Transverse colon (tissue), 4 donors: ENCODE measurements at regions not wholly inside any gene's neighbourhood (a gene's known extent, or its start where the extent isn't known, plus 50 kb on each side); places are given as distances from the start of the nearest gene placed in this dataset.

Experiments used
- DNase-seq: peaks from one replicate; pipeline ENCODE4 v3.0.0-alpha.2; 2019
- H3K27ac ChIP-seq, 4 donors: fragments of 200-600 bp; sonication (generic); 2 replicates each; pipeline ENCODE4 v1.5.1; 2016 to 2018; ENCODE audit warnings: inconsistent platforms in 4 of 4
- H3K27me3 ChIP-seq: fragments of 200-600 bp; sonication (generic); 2 replicates; pipeline ENCODE4 v1.5.1; 2017; ENCODE audit warnings: inconsistent platforms
- H3K36me3 ChIP-seq, 4 donors: fragments of 200-600 bp; sonication (generic); 2 replicates each; pipeline ENCODE4 v1.5.1; 2017 to 2019; ENCODE audit warnings: inconsistent platforms in 4 of 4
- H3K4me1 ChIP-seq, 4 donors: fragments of 200-600 bp; sonication (generic); 2 replicates each; pipeline ENCODE4 v1.5.1; 2017 to 2020; ENCODE audit warnings: inconsistent platforms in 4 of 4
- H3K4me3 ChIP-seq, 4 donors: fragments of 200-600 bp; sonication (generic); 1 replicate in 1 of 4; 2 replicates in 3 of 4; pipeline versions ENCODE4 v1.5.1 to v1.6.1; 2017 to 2019; ENCODE audit warnings: inconsistent platforms in 4 of 4
- H3K9me3 ChIP-seq, 2 donors: fragments of 200-600 bp; sonication (generic); 2 replicates each; pipeline ENCODE4 v1.5.1; 2017 to 2019; ENCODE audit warnings: inconsistent platforms in 2 of 2
- EP300 ChIP-seq: sonication (generic); formaldehyde crosslinking; IDR thresholded peaks from one replicate; pipeline ENCODE4 v1.6.1; 2017; ENCODE audit warnings: antibody characterized with exemption, low read depth
- POLR2A ChIP-seq: fragments of 450-650 bp; IDR thresholded peaks from one replicate; pipeline ENCODE4 v1.6.1; 2016; ENCODE audit warnings: antibody characterized with exemption, mild to moderate bottlenecking, moderate library complexity
- POLR2AphosphoS5 ChIP-seq, 3 donors: sonication (generic); formaldehyde crosslinking; IDR thresholded peaks; one replicate each; pipeline ENCODE4 v1.6.1; 2016; ENCODE audit warnings: antibody characterized with exemption in 3 of 3
- WGBS, 2 donors: methylation state at CpG; one replicate each; pipeline ENCODE4 v1.1.5; 2018; ENCODE audit warnings: low coverage in 1 of 2; 5-methylcytosine and 5-hydroxymethylcytosine counted together
- in situ Hi-C, 4 donors: fragments of 200-750 bp; cut with MboI; loops; one replicate each; pipeline versions ENCODE4 v1.15.0 to v1.15.1; 2017; ENCODE audit warnings: low sequenced_read_pairs in 3 of 4, low pct_ligation_motif_present in 1 of 4, low pct_unique_long_range_greater_than_20kb in 1 of 4
- intact Hi-C: fragments of 100-400 bp; cut with DNase I; formaldehyde crosslinking; loops from one replicate; pipeline ENCODE4 v1.15.1; 2023; ENCODE audit warnings: low total_unique reads
- TF ChIP-seq, protein P1 (sequence below), 5 experiments: fragments of 200-600 bp in 3 of 5; fragments of 450-650 bp in 2 of 5; sonication (generic) in 3 of 5; IDR thresholded peaks; 1 replicate in 2 of 5; 2 replicates in 3 of 5; pipeline ENCODE4 v1.5.1; 2016 to 2017; ENCODE audit warnings: antibody characterized with exemption in 5 of 5, inconsistent platforms in 3 of 5, mild to moderate bottlenecking in 2 of 5, moderate library complexity in 1 of 5

DNA sequence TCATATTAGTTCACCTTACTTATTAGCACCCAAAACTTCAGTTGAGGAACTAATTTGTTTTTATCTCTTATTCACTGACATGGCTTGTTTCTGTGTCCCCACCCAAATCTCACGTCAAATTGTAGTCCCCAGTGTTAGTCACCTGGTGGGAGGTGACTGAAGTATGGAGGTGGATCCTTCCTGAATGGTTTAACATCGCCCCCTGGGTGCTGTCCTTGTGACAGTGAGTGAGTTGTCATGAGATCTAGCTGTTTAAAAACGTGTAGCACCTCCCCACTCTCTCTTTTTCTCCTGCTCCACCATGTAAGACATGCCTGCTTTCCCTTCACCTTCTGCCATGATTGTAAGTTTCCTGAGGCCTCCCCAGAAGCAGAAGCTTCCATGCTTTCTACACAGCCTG, 75.0 kb upstream of the HECTD2 start:
- H3K27me3 ChIP-seq = no peaks in the 10 kb centered on the region
- no peak overlapping the region for H3K4me3 ChIP-seq
- intact Hi-C loops (no loop called here), in situ Hi-C loops (no loop called here)
- no peak overlapping the region for H3K27ac ChIP-seq
- no peaks in the 10 kb centered on the region for H3K4me1 ChIP-seq
- TF ChIP-seq, protein P1, sequence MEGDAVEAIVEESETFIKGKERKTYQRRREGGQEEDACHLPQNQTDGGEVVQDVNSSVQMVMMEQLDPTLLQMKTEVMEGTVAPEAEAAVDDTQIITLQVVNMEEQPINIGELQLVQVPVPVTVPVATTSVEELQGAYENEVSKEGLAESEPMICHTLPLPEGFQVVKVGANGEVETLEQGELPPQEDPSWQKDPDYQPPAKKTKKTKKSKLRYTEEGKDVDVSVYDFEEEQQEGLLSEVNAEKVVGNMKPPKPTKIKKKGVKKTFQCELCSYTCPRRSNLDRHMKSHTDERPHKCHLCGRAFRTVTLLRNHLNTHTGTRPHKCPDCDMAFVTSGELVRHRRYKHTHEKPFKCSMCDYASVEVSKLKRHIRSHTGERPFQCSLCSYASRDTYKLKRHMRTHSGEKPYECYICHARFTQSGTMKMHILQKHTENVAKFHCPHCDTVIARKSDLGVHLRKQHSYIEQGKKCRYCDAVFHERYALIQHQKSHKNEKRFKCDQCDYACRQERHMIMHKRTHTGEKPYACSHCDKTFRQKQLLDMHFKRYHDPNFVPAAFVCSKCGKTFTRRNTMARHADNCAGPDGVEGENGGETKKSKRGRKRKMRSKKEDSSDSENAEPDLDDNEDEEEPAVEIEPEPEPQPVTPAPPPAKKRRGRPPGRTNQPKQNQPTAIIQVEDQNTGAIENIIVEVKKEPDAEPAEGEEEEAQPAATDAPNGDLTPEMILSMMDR (IDR thresholded peaks at IDR 0.05) = no peak
- TF ChIP-seq POLR2A = no peak
- no peak for TF ChIP-seq EP300
- TF ChIP-seq POLR2AphosphoS5 (IDR thresholded peaks at IDR 0.05) = no peak
- no peaks in the 10 kb centered on the region for H3K9me3 ChIP-seq
- WGBS, 2 donors = 44 to 71% methylated on average over 2 to 3 of the region's 3 CpGs
- DNase-seq = no peak
- no peaks in the 10 kb centered on the region for H3K36me3 ChIP-seq

DNA sequence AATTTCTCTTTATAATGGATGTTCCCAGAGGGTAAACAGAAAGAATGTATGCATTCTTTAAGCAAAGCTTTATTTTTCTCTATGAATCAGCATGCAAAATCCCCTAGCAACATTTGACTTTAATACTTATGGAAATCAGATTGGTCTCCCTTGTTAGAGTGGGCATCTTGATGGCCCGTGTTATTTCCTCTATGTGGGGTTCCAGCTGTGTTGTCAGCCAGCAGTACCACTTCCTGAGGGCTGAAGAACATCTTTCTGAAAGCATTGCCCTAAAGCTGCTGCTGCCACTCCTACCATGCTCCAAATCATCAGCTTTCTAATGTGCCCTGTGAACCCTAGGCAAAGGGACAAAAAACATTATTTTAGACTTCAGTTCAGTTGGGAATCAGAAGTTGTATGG, 70.4 kb upstream of the HECTD2 start:
- in situ Hi-C loops (no loop called here), intact Hi-C loops (no loop called here)
- no peak for DNase-seq

DNA sequence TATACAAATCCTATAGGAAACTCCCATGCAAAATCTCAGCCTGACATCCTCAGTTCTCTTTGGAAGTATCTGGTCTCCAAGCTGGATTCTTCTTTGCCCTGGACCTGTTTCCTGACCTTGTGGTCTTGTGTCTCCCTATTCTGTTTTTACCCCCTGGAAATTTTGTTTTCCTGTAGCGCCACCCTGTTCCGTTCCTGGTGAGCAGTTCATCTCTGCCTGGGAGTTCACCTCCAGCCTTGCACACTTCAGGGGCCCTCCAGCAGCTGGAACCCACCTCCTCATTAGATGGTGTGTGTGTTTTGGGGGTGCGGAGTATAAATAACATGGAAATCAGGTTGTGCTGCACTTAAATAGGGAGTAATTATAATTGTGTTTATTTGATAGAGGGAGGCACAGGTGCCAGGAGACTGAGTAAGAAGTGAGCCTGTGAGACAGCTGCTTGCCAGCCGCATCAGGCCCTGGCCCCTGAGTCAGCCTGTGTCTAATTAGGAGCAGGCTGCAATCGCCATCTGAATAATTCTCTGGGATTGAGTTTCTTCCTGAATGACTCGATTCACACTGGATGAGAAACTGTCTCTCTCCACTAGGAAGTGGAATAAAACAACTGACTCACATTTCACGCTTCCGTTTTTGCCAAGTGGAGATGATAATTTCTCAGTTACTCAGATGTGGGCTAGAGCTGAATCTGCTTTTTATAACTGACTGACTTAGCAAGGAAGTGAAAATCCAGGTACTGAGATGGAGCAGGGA, 69.4 kb upstream of the HECTD2 start:
- 79 to 81% methylated on average over 5 to 8 of the region's 8 CpGs for WGBS, 2 donors
- Histone ChIP-seq H3K27me3 (no peaks in the 10 kb centered on the region), H3K27ac (no peak overlapping the region), H3K36me3 (no peaks in the 10 kb centered on the region), H3K4me3 (no peak overlapping the region), H3K4me1 (no peaks in the 10 kb centered on the region), H3K9me3 (no peaks in the 10 kb centered on the region)
- in situ Hi-C loops = no loop called here
- no peak for DNase-seq
- intact Hi-C loops = no loop called here
- TF ChIP-seq POLR2AphosphoS5 (IDR thresholded peaks at IDR 0.05) (no peak), POLR2A (no peak), EP300 (no peak)
- TF ChIP-seq, protein P1 (IDR thresholded peaks at IDR 0.05) = no peak

More for the DNA sequence above, 70.4 kb upstream of the HECTD2 start:
- Histone ChIP-seq H3K4me1 (no peaks in the 10 kb centered on the region), H3K36me3 (no peaks in the 10 kb centered on the region), H3K27me3 (no peaks in the 10 kb centered on the region), H3K4me3 (no peak overlapping the region), H3K27ac (no peak overlapping the region), H3K9me3 (no peaks in the 10 kb centered on the region)
- 50 to 61% methylated on average over 1 of the region's 1 CpG for WGBS, 2 donors
- no peak for TF ChIP-seq POLR2A
- no peak for TF ChIP-seq EP300
- TF ChIP-seq POLR2AphosphoS5 (IDR thresholded peaks at IDR 0.05) = no peak
- TF ChIP-seq, protein P1 (IDR thresholded peaks at IDR 0.05) = no peak

DNA sequence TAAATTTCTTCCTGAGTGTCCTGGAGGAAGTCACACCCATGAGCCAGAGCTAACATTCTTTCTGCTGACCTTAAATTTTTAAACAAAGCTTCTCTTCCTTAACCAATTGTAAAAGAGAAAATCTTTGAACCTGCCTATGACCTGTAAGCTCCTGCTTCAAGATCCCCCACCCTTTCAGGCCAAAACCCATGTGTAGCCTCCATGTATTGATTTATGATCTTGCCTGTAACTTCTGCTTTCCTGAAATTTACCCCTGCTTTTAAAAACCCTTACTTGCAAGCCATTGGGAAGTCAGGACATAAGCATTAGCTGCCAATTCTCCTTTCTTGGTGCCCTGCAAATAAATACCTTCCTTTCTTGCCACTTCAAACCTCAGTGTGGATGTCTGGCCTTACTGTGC, 68.5 kb upstream of the HECTD2 start:
- no peaks in the 10 kb centered on the region for H3K9me3 ChIP-seq
- no peaks in the 10 kb centered on the region for H3K27me3 ChIP-seq
- no peaks in the 10 kb centered on the region for H3K4me1 ChIP-seq
- H3K4me3 ChIP-seq = no peak overlapping the region
- in situ Hi-C loops (no loop called here), intact Hi-C loops (no loop called here)
- no peaks in the 10 kb centered on the region for H3K36me3 ChIP-seq
- TF ChIP-seq EP300 = no peak
- no peak for TF ChIP-seq POLR2AphosphoS5 (IDR thresholded peaks at IDR 0.05)
- TF ChIP-seq, protein P1 (IDR thresholded peaks at IDR 0.05) = no peak
- no peak for DNase-seq
- no peak overlapping the region for H3K27ac ChIP-seq
